OCI-LY1 (cell line): ENCODE measurements at regions not wholly inside any gene's neighbourhood (a gene's known extent, or its start where the extent isn't known, plus 50 kb on each side); places are given as distances from the start of the nearest gene placed in this dataset.

Experiments
- H2AFZ ChIP-seq: fragments of 200-600 bp; sonication (generic), shearing (Covaris generic); 2 replicates; pipeline ENCODE4 v1.6.0; 2014; ENCODE audit warnings: antibody characterized with exemption, mild to moderate bottlenecking, low read length
- H3F3A ChIP-seq: fragments of 200-600 bp; sonication (generic), shearing (Covaris generic); 2 replicates; pipeline ENCODE4 v1.6.0; 2014; ENCODE audit warnings: mild to moderate bottlenecking, antibody characterized with exemption, low read length, moderate library complexity; ENCODE audit not compliant: insufficient read depth
- H3K27ac ChIP-seq: fragments of 200-600 bp; sonication (generic); 2 replicates; pipeline ENCODE4 v1.5.1; 2014; ENCODE audit warnings: low read length, mixed run types, mild to moderate bottlenecking, low read depth; ENCODE audit not compliant: poor library complexity, severe bottlenecking
- H3K27me3 ChIP-seq: fragments of 200-600 bp; sonication (generic); 2 replicates; pipeline ENCODE4 v1.6.0; 2014; ENCODE audit warnings: antibody characterized with exemption, mild to moderate bottlenecking, low read length, moderate library complexity; ENCODE audit not compliant: insufficient read depth
- H3K36me3 ChIP-seq: fragments of 200-600 bp; sonication (generic); 2 replicates; pipeline ENCODE4 v1.6.1; 2014; ENCODE audit warnings: mild to moderate bottlenecking, antibody characterized with exemption, low read length, moderate library complexity, mixed read lengths; ENCODE audit not compliant: insufficient read depth
- H3K4me1 ChIP-seq: fragments of 200-600 bp; sonication (generic); 2 replicates; pipeline ENCODE4 v1.5.1; 2014; ENCODE audit warnings: mild to moderate bottlenecking, low read length, moderate library complexity; ENCODE audit not compliant: insufficient read depth, severe bottlenecking
- H3K4me2 ChIP-seq: fragments of 200-600 bp; sonication (generic), shearing (Covaris generic); 2 replicates; pipeline ENCODE4 v1.6.1; 2014; ENCODE audit warnings: low read length
- H3K4me3 ChIP-seq: fragments of 200-600 bp; sonication (generic); 2 replicates; pipeline ENCODE4 v1.5.1; 2014; ENCODE audit warnings: low read length, low read depth, mild to moderate bottlenecking, mixed read lengths; ENCODE audit not compliant: poor library complexity, severe bottlenecking
- H3K79me2 ChIP-seq: fragments of 200-600 bp; shearing (Covaris generic); 2 replicates; pipeline ENCODE4 v1.6.1; 2016; ENCODE audit warnings: mixed run types, low read length, mixed read lengths; ENCODE audit not compliant: insufficient read depth
- H3K9ac ChIP-seq: fragments of 200-600 bp; sonication (generic), shearing (Covaris generic); 2 replicates; pipeline ENCODE4 v1.6.1; 2014; ENCODE audit warnings: mild to moderate bottlenecking, low read length, mixed read lengths
- H3K9me2 ChIP-seq: fragments of 200-600 bp; sonication (generic), shearing (Covaris generic); 2 replicates; pipeline ENCODE4 v1.6.1; 2014; ENCODE audit warnings: low read depth, mild to moderate bottlenecking, low read length, mixed read lengths
- H3K9me3 ChIP-seq: fragments of 200-600 bp; shearing (Covaris generic); 2 replicates; pipeline ENCODE4 v1.6.1; 2014; ENCODE audit warnings: low read length, mixed read lengths
- H4K20me1 ChIP-seq: fragments of 200-600 bp; sonication (generic), shearing (Covaris generic); 2 replicates; pipeline ENCODE4 v1.6.0; 2016; ENCODE audit warnings: mild to moderate bottlenecking, low read length; ENCODE audit not compliant: insufficient read depth
- EZH2 ChIP-seq: fragments of 200-600 bp; sonication (generic), shearing (Covaris generic); IDR thresholded peaks from 2 replicates; pipeline ENCODE4 v1.8.0; 2017; ENCODE audit warnings: borderline replicate concordance, mixed run types, mild to moderate bottlenecking, antibody characterized with exemption, low read length, moderate library complexity, mixed read lengths
- TF ChIP-seq, protein P1 (sequence below): fragments of 200-600 bp; sonication (generic), shearing (Covaris generic); IDR thresholded peaks from 2 replicates; pipeline ENCODE4 v1.5.1; 2017; ENCODE audit warnings: mild to moderate bottlenecking, antibody characterized with exemption, low read length, moderate library complexity, mixed read lengths

DNA sequence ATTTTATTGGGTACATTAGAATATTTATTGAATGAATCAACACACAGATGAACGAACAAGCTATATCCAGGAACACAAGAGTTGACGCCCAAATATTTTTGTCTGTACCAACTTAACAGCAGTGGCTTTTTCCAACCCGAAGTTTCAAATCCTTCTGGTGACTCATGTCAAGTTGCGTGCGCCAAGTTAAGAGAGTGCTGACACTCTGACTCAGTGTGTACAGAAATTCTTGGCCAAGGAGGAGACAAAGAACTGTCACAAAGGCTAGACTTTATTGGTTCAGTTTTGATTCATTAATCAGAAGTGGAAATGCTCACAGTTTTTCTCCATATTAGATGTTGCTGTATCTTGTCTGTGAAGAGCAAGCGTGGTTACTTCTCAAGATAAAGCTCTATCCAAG, 59.6 kb upstream of the TSC22D2 start:
- no peaks in the 10 kb centered on the region for H3K9me2 ChIP-seq
- H4K20me1 ChIP-seq = no peaks in the 10 kb centered on the region
- H3K4me2 ChIP-seq = no peak overlapping the region
- H3K9ac ChIP-seq = no peak overlapping the region
- H3K4me1 ChIP-seq = no peaks in the 10 kb centered on the region
- H3F3A ChIP-seq = no peaks in the 10 kb centered on the region
- no peaks in the 10 kb centered on the region for H3K9me3 ChIP-seq
- no peak overlapping the region for H2AFZ ChIP-seq
- H3K4me3 ChIP-seq = no peak overlapping the region
- TF ChIP-seq EZH2 = no peak
- TF ChIP-seq, protein P1, sequence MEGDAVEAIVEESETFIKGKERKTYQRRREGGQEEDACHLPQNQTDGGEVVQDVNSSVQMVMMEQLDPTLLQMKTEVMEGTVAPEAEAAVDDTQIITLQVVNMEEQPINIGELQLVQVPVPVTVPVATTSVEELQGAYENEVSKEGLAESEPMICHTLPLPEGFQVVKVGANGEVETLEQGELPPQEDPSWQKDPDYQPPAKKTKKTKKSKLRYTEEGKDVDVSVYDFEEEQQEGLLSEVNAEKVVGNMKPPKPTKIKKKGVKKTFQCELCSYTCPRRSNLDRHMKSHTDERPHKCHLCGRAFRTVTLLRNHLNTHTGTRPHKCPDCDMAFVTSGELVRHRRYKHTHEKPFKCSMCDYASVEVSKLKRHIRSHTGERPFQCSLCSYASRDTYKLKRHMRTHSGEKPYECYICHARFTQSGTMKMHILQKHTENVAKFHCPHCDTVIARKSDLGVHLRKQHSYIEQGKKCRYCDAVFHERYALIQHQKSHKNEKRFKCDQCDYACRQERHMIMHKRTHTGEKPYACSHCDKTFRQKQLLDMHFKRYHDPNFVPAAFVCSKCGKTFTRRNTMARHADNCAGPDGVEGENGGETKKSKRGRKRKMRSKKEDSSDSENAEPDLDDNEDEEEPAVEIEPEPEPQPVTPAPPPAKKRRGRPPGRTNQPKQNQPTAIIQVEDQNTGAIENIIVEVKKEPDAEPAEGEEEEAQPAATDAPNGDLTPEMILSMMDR = no peak
- no peaks in the 10 kb centered on the region for H3K36me3 ChIP-seq
- no peaks in the 10 kb centered on the region for H3K27me3 ChIP-seq
- no peaks in the 10 kb centered on the region for H3K79me2 ChIP-seq
- H3K27ac ChIP-seq = no peak overlapping the region

- TF ChIP-seq, protein P1 = no peak
- TF ChIP-seq EZH2 = no peak
- H3K4me1 ChIP-seq = no peaks in the 10 kb centered on the region
- H3K9me2 ChIP-seq = no peaks in the 10 kb centered on the region
- H3K9ac ChIP-seq = no peak overlapping the region
- H3K27ac ChIP-seq = no peak overlapping the region
- no peaks in the 10 kb centered on the region for H3K27me3 ChIP-seq
- no peaks in the 10 kb centered on the region for H3K36me3 ChIP-seq
- H3K4me2 ChIP-seq = no peak overlapping the region
- H3K9me3 ChIP-seq = no peaks in the 10 kb centered on the region
- H2AFZ ChIP-seq = no peak overlapping the region
- H4K20me1 ChIP-seq = no peaks in the 10 kb centered on the region
- H3K4me3 ChIP-seq = no peak overlapping the region
- no peaks in the 10 kb centered on the region for H3F3A ChIP-seq
- no peaks in the 10 kb centered on the region for H3K79me2 ChIP-seq
These were observed 60.9 kb upstream of the TSC22D2 start for GRCh38 chr3:150346981-150347863.

- H3K36me3 ChIP-seq = no peaks in the 10 kb centered on the region
- H3F3A ChIP-seq = no peaks in the 10 kb centered on the region
- H3K4me2 ChIP-seq = no peak overlapping the region
- no peaks in the 10 kb centered on the region for H3K27me3 ChIP-seq
- H3K9me2 ChIP-seq = no peaks in the 10 kb centered on the region
- no peak overlapping the region for H2AFZ ChIP-seq
- H3K4me1 ChIP-seq = no peaks in the 10 kb centered on the region
- H3K9ac ChIP-seq = no peak overlapping the region
- H3K27ac ChIP-seq = no peak overlapping the region
- H3K79me2 ChIP-seq = no peaks in the 10 kb centered on the region
- no peaks in the 10 kb centered on the region for H3K9me3 ChIP-seq
- H3K4me3 ChIP-seq = no peak overlapping the region
- TF ChIP-seq, protein P1 = no peak
- no peak for TF ChIP-seq EZH2
- H4K20me1 ChIP-seq = no peaks in the 10 kb centered on the region
These were observed 61.8 kb upstream of the TSC22D2 start for GRCh38 chr3:150346266-150346665.
